MM.1S (cell line): ENCODE measurements at regions not wholly inside any gene's neighbourhood (a gene's known extent, or its start where the extent isn't known, plus 50 kb on each side); places are given as distances from the start of the nearest gene placed in this dataset.

Experiments used
- DNase-seq: peaks from one replicate; pipeline ENCODE4 v3.0.0-alpha.2; 2015
- H2AFZ ChIP-seq: fragments of 300-600 bp; sonication (generic); 2 replicates; pipeline ENCODE4 v1.6.0; 2016; ENCODE audit warnings: antibody characterized with exemption, low read length
- H3F3A ChIP-seq: fragments of 300-600 bp; sonication (generic); 2 replicates; pipeline ENCODE4 v1.6.1; 2016; ENCODE audit warnings: mild to moderate bottlenecking, antibody characterized with exemption, low read length, moderate library complexity, mixed read lengths; ENCODE audit not compliant: insufficient read depth
- H3K27ac ChIP-seq: fragments of 300-600 bp; sonication (generic); 2 replicates; pipeline ENCODE4 v1.5.1; 2016; ENCODE audit warnings: mild to moderate bottlenecking, low read length
- H3K27me3 ChIP-seq: fragments of 300-600 bp; sonication (generic); replicated peaks from 2 replicates; pipeline ENCODE4 v1.6.0; 2016; ENCODE audit warnings: low read length; ENCODE audit not compliant: insufficient read depth
- H3K36me3 ChIP-seq: fragments of 300-600 bp; sonication (generic); replicated peaks from 2 replicates; pipeline ENCODE4 v1.6.1; 2016; ENCODE audit warnings: mild to moderate bottlenecking, low read length, mixed read lengths; ENCODE audit not compliant: insufficient read depth
- H3K4me1 ChIP-seq: fragments of 300-600 bp; sonication (generic); 2 replicates; pipeline ENCODE4 v1.6.1; 2016; ENCODE audit warnings: low read length, mixed read lengths
- H3K4me2 ChIP-seq: fragments of 300-600 bp; sonication (generic); 2 replicates; pipeline ENCODE4 v1.6.0; 2016; ENCODE audit warnings: low read depth, low read length
- H3K4me3 ChIP-seq: fragments of 300-600 bp; sonication (generic); 2 replicates; pipeline ENCODE4 v1.5.1; 2016; ENCODE audit warnings: low read length, mixed read lengths
- H3K79me2 ChIP-seq: fragments of 300-600 bp; sonication (generic); 2 replicates; pipeline ENCODE4 v1.6.1; 2016; ENCODE audit warnings: mixed run types, low read length, mixed read lengths
- H3K9ac ChIP-seq: fragments of 300-600 bp; sonication (generic); 2 replicates; pipeline ENCODE4 v1.6.1; 2016; ENCODE audit warnings: low read length, mixed read lengths
- H3K9me2 ChIP-seq: fragments of 300-600 bp; sonication (generic); replicated peaks from 2 replicates; pipeline ENCODE4 v1.6.1; 2016; ENCODE audit warnings: mild to moderate bottlenecking, low read length, mixed read lengths; ENCODE audit not compliant: insufficient read depth
- H3K9me3 ChIP-seq: fragments of 300-600 bp; sonication (generic); replicated peaks from 2 replicates; pipeline ENCODE4 v1.6.1; 2016; ENCODE audit warnings: mild to moderate bottlenecking, low read length, mixed read lengths; ENCODE audit not compliant: insufficient read depth
- H4K20me1 ChIP-seq: fragments of 300-600 bp; sonication (generic); 2 replicates; pipeline ENCODE4 v1.6.1; 2016; ENCODE audit warnings: mild to moderate bottlenecking, low read length, moderate library complexity, mixed read lengths; ENCODE audit not compliant: insufficient read depth
- CTCF ChIP-seq: fragments of 300-600 bp; sonication (generic); IDR thresholded peaks from 2 replicates; pipeline ENCODE4 v1.5.1; 2016; ENCODE audit warnings: antibody characterized with exemption, low read length, mixed read lengths
- EZH2 ChIP-seq: fragments of 300-600 bp; sonication (generic); optimal IDR thresholded peaks from 2 replicates; pipeline ENCODE3; 2017; ENCODE audit warnings: low read depth, mild to moderate bottlenecking, antibody characterized with exemption, low read length, mixed read lengths
- EZH2phosphoT487 ChIP-seq: fragments of 300-600 bp; sonication (generic); IDR thresholded peaks from 2 replicates; pipeline ENCODE4 v1.6.1; 2018; ENCODE audit warnings: antibody characterized with exemption, low read length

GRCh38 chr3:64940596-64941348, 253.0 kb upstream of the ADAMTS9 start:
- Histone ChIP-seq H3K4me2 (no peak overlapping the region), H3F3A (no peaks in the 10 kb centered on the region), H4K20me1 (no peaks in the 10 kb centered on the region), H3K27me3 (no peaks in the 10 kb centered on the region), H3K9ac (no peak overlapping the region), H3K79me2 (no peaks in the 10 kb centered on the region), H2AFZ (no peak overlapping the region), H3K27ac (no peak overlapping the region), H3K36me3 (no peaks in the 10 kb centered on the region), H3K4me1 (no peaks in the 10 kb centered on the region), H3K9me2 (no peaks in the 10 kb centered on the region), H3K9me3 (no peaks in the 10 kb centered on the region), H3K4me3 (no peak overlapping the region)
- TF ChIP-seq EZH2 (no peak), EZH2phosphoT487 (no peak), CTCF (no peak)
- no peak for DNase-seq

- Histone ChIP-seq H3K79me2 (no peaks in the 10 kb centered on the region), H2AFZ (no peak overlapping the region), H3K36me3 (no peaks in the 10 kb centered on the region), H3K27me3 (no peaks in the 10 kb centered on the region), H3K4me1 (no peaks in the 10 kb centered on the region), H3K9me2 (no peaks in the 10 kb centered on the region), H3K9me3 (no peaks in the 10 kb centered on the region), H3F3A (no peaks in the 10 kb centered on the region), H3K4me2 (no peak overlapping the region), H3K27ac (no peak overlapping the region), H4K20me1 (no peaks in the 10 kb centered on the region), H3K9ac (no peak overlapping the region), H3K4me3 (no peak overlapping the region)
- no peak for DNase-seq
- no peak for TF ChIP-seq CTCF
- no peak for TF ChIP-seq EZH2phosphoT487
- no peak for TF ChIP-seq EZH2
These were observed 252.1 kb upstream of the ADAMTS9 start for GRCh38 chr3:64939747-64940450.

GRCh38 chr3:64939309-64939708, 251.5 kb upstream of the ADAMTS9 start:
- Histone ChIP-seq H3K9me2 (no peaks in the 10 kb centered on the region), H3F3A (no peaks in the 10 kb centered on the region), H3K4me3 (no peak overlapping the region), H3K9ac (no peak overlapping the region), H3K27ac (no peak overlapping the region), H3K4me2 (no peak overlapping the region), H3K4me1 (no peaks in the 10 kb centered on the region), H2AFZ (no peak overlapping the region), H3K9me3 (no peaks in the 10 kb centered on the region), H3K27me3 (no peaks in the 10 kb centered on the region), H3K36me3 (no peaks in the 10 kb centered on the region), H3K79me2 (no peaks in the 10 kb centered on the region), H4K20me1 (no peaks in the 10 kb centered on the region)
- DNase-seq: no peak
- no peak for TF ChIP-seq EZH2
- no peak for TF ChIP-seq CTCF
- TF ChIP-seq EZH2phosphoT487: no peak
